Liver (tissue), 8 donors: ENCODE measurements at regions not wholly inside any gene's neighbourhood (a gene's known extent, or its start where the extent isn't known, plus 50 kb on each side); places are given as distances from the start of the nearest gene placed in this dataset.

Experiments
- DNase-seq: peaks from one replicate; pipeline ENCODE4 v3.0.0-alpha.2; 2017; ENCODE audit warnings: low spot score
- H3K27ac ChIP-seq, 2 donors: one replicate each; pipeline ENCODE4 v1.7.0; 2013; ENCODE audit warnings: inconsistent platforms in 2 of 2, low read length in 2 of 2, control low read depth in 1 of 2, low read depth in 1 of 2, mild to moderate bottlenecking in 1 of 2
- H3K27me3 ChIP-seq, 4 donors: one replicate each; pipeline versions ENCODE4 v1.6.1 to v1.7.0; 2013; ENCODE audit warnings: low read length in 3 of 4, inconsistent platforms in 1 of 4, mild to moderate bottlenecking in 1 of 4, moderate library complexity in 1 of 4; ENCODE audit not compliant: control insufficient read depth in 4 of 4, insufficient read depth in 4 of 4
- H3K36me3 ChIP-seq, 4 donors: one replicate each; pipeline versions ENCODE4 v1.6.1 to v1.7.0; 2013; ENCODE audit warnings: low read length in 3 of 4, mild to moderate bottlenecking in 3 of 4, low read depth in 1 of 4, moderate library complexity in 1 of 4; ENCODE audit not compliant: control insufficient read depth in 4 of 4, insufficient read depth in 3 of 4
- H3K4me1 ChIP-seq, 4 donors: one replicate each; pipeline versions ENCODE4 v1.6.1 to v1.7.0; 2013; ENCODE audit warnings: low read length in 3 of 4, mild to moderate bottlenecking in 3 of 4, moderate library complexity in 1 of 4; ENCODE audit not compliant: control insufficient read depth in 4 of 4, insufficient read depth in 4 of 4
- H3K4me3 ChIP-seq, 3 donors: one replicate each; pipeline versions ENCODE4 v1.6.1 to v1.7.0; 2013; ENCODE audit warnings: low read length in 3 of 3, control low read depth in 1 of 3, low read depth in 1 of 3, mild to moderate bottlenecking in 1 of 3
- H3K9ac ChIP-seq, 2 donors: one replicate each; pipeline ENCODE4 v1.7.0; 2013; ENCODE audit warnings: low read length in 2 of 2, mild to moderate bottlenecking in 2 of 2, moderate library complexity in 2 of 2, control low read depth in 1 of 2, low read depth in 1 of 2
- H3K9me3 ChIP-seq, 4 donors: one replicate each; pipeline versions ENCODE4 v1.6.1 to v1.7.0; 2013; ENCODE audit warnings: low read length in 3 of 4; ENCODE audit not compliant: control insufficient read depth in 4 of 4
- CTCF ChIP-seq: fragments of 150-350 bp; IDR thresholded peaks from 2 replicates; pipeline ENCODE4 v1.5.1; 2017; ENCODE audit warnings: improper control_type of control experiment, low read depth, low read length; ENCODE audit not compliant: missing input control
- FOXA1 ChIP-seq: IDR thresholded peaks from 2 replicates; pipeline ENCODE4 v1.6.1; 2016; ENCODE audit warnings: antibody characterized with exemption
- GABPA ChIP-seq, 2 donors: IDR thresholded peaks in 1 of 2; conservative IDR thresholded peaks in 1 of 2; 2 replicates each; pipeline ENCODE4 v1.6.1; 2016; ENCODE audit warnings: antibody characterized with exemption in 2 of 2, mild to moderate bottlenecking in 1 of 2, moderate library complexity in 1 of 2
- HNF4A ChIP-seq, 2 donors: conservative IDR thresholded peaks; 2 replicates each; pipeline ENCODE4 v1.6.1; 2016; ENCODE audit warnings: antibody characterized with exemption in 2 of 2, mild to moderate bottlenecking in 2 of 2
- NR2F2 ChIP-seq: IDR thresholded peaks from 2 replicates; pipeline ENCODE4 v1.6.1; 2016; ENCODE audit warnings: antibody characterized with exemption
- RAD21 ChIP-seq, 2 donors: IDR thresholded peaks; 2 replicates each; pipeline ENCODE4 v1.6.1; 2016; ENCODE audit warnings: antibody characterized with exemption in 2 of 2, mild to moderate bottlenecking in 2 of 2
- REST ChIP-seq: IDR thresholded peaks from 2 replicates; pipeline ENCODE4 v1.6.1; 2016; ENCODE audit warnings: antibody characterized with exemption, mild to moderate bottlenecking
- SP1 ChIP-seq: IDR thresholded peaks from 2 replicates; pipeline ENCODE4 v1.6.1; 2018; ENCODE audit warnings: antibody characterized with exemption, mild to moderate bottlenecking
- TAF1 ChIP-seq: conservative IDR thresholded peaks from 2 replicates; pipeline ENCODE4 v1.6.1; 2016; ENCODE audit warnings: antibody characterized with exemption, mild to moderate bottlenecking
- WGBS: extraction: QIAGEN DNeasy Blood & Tissue Kit; methylation state at CpG from one replicate; pipeline ENCODE4 v1.1.7; 2013; 5-methylcytosine and 5-hydroxymethylcytosine counted together
- donor health status: healthy.
- donor health status: healthy.
- donor health status: healthy.
- donor health status: healthy.
- donor health status: healthy.

DNA sequence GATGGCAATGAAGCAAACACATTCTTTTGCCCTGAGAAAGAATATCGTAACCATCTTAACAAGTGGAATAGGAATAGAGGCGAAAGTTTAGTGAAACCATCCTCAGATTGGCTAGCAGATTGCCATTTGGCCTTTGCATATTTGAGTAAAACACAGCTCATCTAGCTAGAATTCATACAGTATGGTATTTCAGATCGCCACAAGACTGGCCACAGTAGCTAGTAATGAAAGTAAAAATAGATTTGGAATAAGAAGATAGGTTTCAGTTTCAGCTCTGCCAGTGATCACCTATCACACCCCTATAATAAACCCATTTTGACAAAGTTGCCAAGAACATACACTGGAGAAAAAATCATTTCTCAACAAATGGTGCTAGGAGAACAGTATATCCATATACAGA, 294.9 kb downstream of the LRRIQ3 start:
- H3K27me3 ChIP-seq: no peaks in the 10 kb centered on the region
- no peaks in the 10 kb centered on the region for H3K4me1 ChIP-seq
- peaks cover 0 to 5% (median 0%) of the 10 kb centered on the region in 4 donors for H3K9me3 ChIP-seq
- TF ChIP-seq TAF1 (no peak), REST (no peak), NR2F2 (no peak), HNF4A (conservative IDR thresholded peaks at IDR 0.05) (no peak), GABPA (IDR thresholded peaks at IDR 0.05 in 1 of 2, conservative IDR thresholded peaks at IDR 0.05 in 1 of 2) (no peak), SP1 (no peak)
- WGBS: 93% methylated on average over 3 of the region's 3 CpGs
- no peaks in the 10 kb centered on the region for H3K36me3 ChIP-seq
- no peak overlapping the region for H3K9ac ChIP-seq
- no peak for DNase-seq
- no peak overlapping the region for H3K27ac ChIP-seq
- H3K4me3 ChIP-seq: no peak overlapping the region

- 71% methylated on average over 5 of the region's 5 CpGs for WGBS
- no peaks in the 10 kb centered on the region for H3K4me1 ChIP-seq
- H3K9ac ChIP-seq: no peak overlapping the region
- peaks cover 0 to 5% (median 0%) of the 10 kb centered on the region in 4 donors for H3K9me3 ChIP-seq
- no peak for DNase-seq
- TF ChIP-seq REST (no peak), RAD21 (IDR thresholded peaks at IDR 0.05) (no peak), FOXA1 (no peak), NR2F2 (no peak), CTCF (no peak)
- H3K27me3 ChIP-seq: no peaks in the 10 kb centered on the region
- no peaks in the 10 kb centered on the region for H3K36me3 ChIP-seq
- no peak overlapping the region for H3K4me3 ChIP-seq
- H3K27ac ChIP-seq: no peak overlapping the region
These were observed 296.2 kb downstream of the LRRIQ3 start for GRCh38 chr1:73901738-73902137.
